K562 (cell line): ENCODE measurements at regions not wholly inside any gene's neighbourhood (a gene's known extent, or its start where the extent isn't known, plus 50 kb on each side); places are given as distances from the start of the nearest gene placed in this dataset.

Experiments used
- DLX4 ChIP-seq: fragments of 250-450 bp; sonication (Bioruptor Pico); IDR thresholded peaks from 2 replicates; pipeline ENCODE4 v1.6.1; 2021; ENCODE audit warnings: mild to moderate bottlenecking
- E2F4 ChIP-seq: sonication (generic); formaldehyde crosslinking; IDR thresholded peaks from 2 replicates; pipeline ENCODE4 v1.8.0; 2022; ENCODE audit warnings: mild to moderate bottlenecking, low read depth, missing genetic modification reagents
- FOSL1 ChIP-seq: fragments of 200-800 bp; sonication (Bioruptor generic); conservative IDR thresholded peaks from 2 replicates; pipeline ENCODE4 v1.6.1; 2016; ENCODE audit warnings: missing genetic modification characterization, missing compliant biosample characterization
- FOXJ3 ChIP-seq: sonication (generic); formaldehyde crosslinking; IDR thresholded peaks from 2 replicates; pipeline ENCODE4 v1.4.0; 2020; ENCODE audit warnings: mild to moderate bottlenecking, missing genetic modification reagents
- HINFP ChIP-seq: fragments of 450-650 bp; conservative IDR thresholded peaks from 2 replicates; pipeline ENCODE4 v1.6.1; 2016; ENCODE audit warnings: missing genetic modification characterization, low read depth, mild to moderate bottlenecking, control low read depth, missing compliant biosample characterization
- HSF4 ChIP-seq: fragments of 250-450 bp; sonication (Bioruptor Pico); IDR thresholded peaks from 2 replicates; pipeline ENCODE4 v2.1.2; 2022; ENCODE audit warnings: mild to moderate bottlenecking, moderate library complexity, borderline replicate concordance
- MIER1 ChIP-seq: fragments of 450-650 bp; IDR thresholded peaks from 2 replicates; pipeline ENCODE4 v1.6.1; 2016; ENCODE audit warnings: antibody characterized with exemption, mild to moderate bottlenecking, low read depth
- NONO ChIP-seq, 2 experiments: fragments of 200-400 bp in 1 of 2; fragments of 450-650 bp in 1 of 2; formaldehyde crosslinking in 1 of 2; IDR thresholded peaks; 2 replicates each; pipeline ENCODE4 v1.6.1; 2017; ENCODE audit warnings: low read depth in 2 of 2, mild to moderate bottlenecking in 2 of 2, moderate library complexity in 2 of 2, low read length in 1 of 2
- PTRF ChIP-seq: fragments of 450-650 bp; IDR thresholded peaks from 2 replicates; pipeline ENCODE4 v1.6.1; 2016; ENCODE audit warnings: mild to moderate bottlenecking, missing genetic modification characterization, missing compliant biosample characterization
- RNF2 ChIP-seq: sonication (generic); IDR thresholded peaks from 2 replicates; pipeline ENCODE4 v1.6.1; 2016
- SAFB ChIP-seq: fragments of 200-400 bp; formaldehyde crosslinking; IDR thresholded peaks from 2 replicates; pipeline ENCODE4 v1.6.1; 2017; ENCODE audit warnings: low read depth, low read length, borderline replicate concordance
- SAP30 ChIP-seq: fragments of 200-600 bp; sonication (generic); IDR thresholded peaks from 2 replicates; pipeline ENCODE4 v1.6.1; 2012; ENCODE audit warnings: borderline replicate concordance, low read depth, mild to moderate bottlenecking, moderate library complexity, low read length, control low read depth, inconsistent platforms; ENCODE audit not compliant: insufficient read depth, poor library complexity, severe bottlenecking
- SMAD2 ChIP-seq: fragments of 150-350 bp; IDR thresholded peaks from 2 replicates; pipeline ENCODE4 v1.6.1; 2014; ENCODE audit warnings: low read depth, mild to moderate bottlenecking, low read length
- SRSF1 ChIP-seq: fragments of 200-400 bp; formaldehyde crosslinking; IDR thresholded peaks from 2 replicates; pipeline ENCODE4 v1.6.1; 2017; ENCODE audit warnings: mild to moderate bottlenecking, low read depth, low read length, moderate library complexity
- THRAP3 ChIP-seq: fragments of 450-650 bp; IDR thresholded peaks from 2 replicates; pipeline ENCODE4 v1.6.1; 2016; ENCODE audit warnings: mild to moderate bottlenecking, inconsistent platforms, borderline replicate concordance
- U2AF2 ChIP-seq: fragments of 200-400 bp; formaldehyde crosslinking; optimal IDR thresholded peaks from 2 replicates; pipeline ENCODE3; 2017; ENCODE audit warnings: low read depth, mild to moderate bottlenecking, low read length
- ZNF212 ChIP-seq: fragments of 450-650 bp; formaldehyde crosslinking; IDR thresholded peaks from 2 replicates; pipeline ENCODE4 v1.4.0; 2020; ENCODE audit warnings: mild to moderate bottlenecking
- ZNF507 ChIP-seq: conservative IDR thresholded peaks from 2 replicates; pipeline ENCODE4 v1.6.1; 2017; ENCODE audit warnings: missing genetic modification characterization, missing compliant biosample characterization
- ZNF740 ChIP-seq, 3 experiments: fragments of 200-800 bp in 1 of 3; sonication (Bioruptor generic) in 1 of 3; sonication (generic) in 1 of 3; formaldehyde crosslinking in 1 of 3; IDR thresholded peaks; 2 replicates each; pipeline versions ENCODE4 v1.6.1 to v1.8.0; 2016 to 2022; ENCODE audit warnings: mild to moderate bottlenecking in 2 of 3, missing compliant biosample characterization in 2 of 3, missing genetic modification characterization in 2 of 3, missing genetic modification reagents in 1 of 3
- TF ChIP-seq, protein P1 (sequence below): IDR thresholded peaks from 2 replicates; pipeline ENCODE4 v1.6.1; 2011; ENCODE audit warnings: borderline replicate concordance, low read depth, mild to moderate bottlenecking, moderate library complexity, low read length; ENCODE audit not compliant: insufficient read depth, poor library complexity, severe bottlenecking

- TF ChIP-seq SAP30, result no peak
- TF ChIP-seq E2F4, result no peak
- peak; percentile 20 to 29; a peak in 2 of 4 replicates for TF ChIP-seq NONO (IDR thresholded peaks at IDR 0.05; ENCODE audit: low read depth in 2 of 2, low read length in 1 of 2)
- TF ChIP-seq SMAD2, result no peak
- 0 out of 2 replicates have a peak, but pooled peaks have one; percentile 34 for TF ChIP-seq THRAP3
- TF ChIP-seq RNF2, result peak; percentile 99
- no peak for TF ChIP-seq ZNF507 (tag)
- TF ChIP-seq ZNF212 (CRISPR knock-in tag), result no peak
- TF ChIP-seq, protein P1, sequence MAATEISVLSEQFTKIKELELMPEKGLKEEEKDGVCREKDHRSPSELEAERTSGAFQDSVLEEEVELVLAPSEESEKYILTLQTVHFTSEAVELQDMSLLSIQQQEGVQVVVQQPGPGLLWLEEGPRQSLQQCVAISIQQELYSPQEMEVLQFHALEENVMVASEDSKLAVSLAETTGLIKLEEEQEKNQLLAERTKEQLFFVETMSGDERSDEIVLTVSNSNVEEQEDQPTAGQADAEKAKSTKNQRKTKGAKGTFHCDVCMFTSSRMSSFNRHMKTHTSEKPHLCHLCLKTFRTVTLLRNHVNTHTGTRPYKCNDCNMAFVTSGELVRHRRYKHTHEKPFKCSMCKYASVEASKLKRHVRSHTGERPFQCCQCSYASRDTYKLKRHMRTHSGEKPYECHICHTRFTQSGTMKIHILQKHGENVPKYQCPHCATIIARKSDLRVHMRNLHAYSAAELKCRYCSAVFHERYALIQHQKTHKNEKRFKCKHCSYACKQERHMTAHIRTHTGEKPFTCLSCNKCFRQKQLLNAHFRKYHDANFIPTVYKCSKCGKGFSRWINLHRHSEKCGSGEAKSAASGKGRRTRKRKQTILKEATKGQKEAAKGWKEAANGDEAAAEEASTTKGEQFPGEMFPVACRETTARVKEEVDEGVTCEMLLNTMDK, result no peak
- TF ChIP-seq ZNF740 (CRISPR knock-in tag; IDR thresholded peaks at IDR 0.05), result peak; percentile 82
- no peak; a peak in 1 of 4 replicates for TF ChIP-seq ZNF740 (tag; IDR thresholded peaks at IDR 0.05)
- peak; percentile 93 for TF ChIP-seq FOXJ3
- TF ChIP-seq MIER1, result no peak
- TF ChIP-seq HINFP (tag), result no peak
- no peak for TF ChIP-seq SRSF1
- no peak for TF ChIP-seq U2AF2
- TF ChIP-seq PTRF (tag), result no peak
- TF ChIP-seq FOSL1, result peak; percentile 100
- TF ChIP-seq HSF4, result no peak
- TF ChIP-seq SAFB, result no peak
- TF ChIP-seq DLX4, result no peak
Observed at GRCh38 chr15:58331913-58332675, 99.7 kb upstream of the LIPC start (continued).
